ENCODE measurements at regions not wholly inside any gene's neighbourhood (a gene's known extent, or its start where the extent isn't known, plus 50 kb on each side); places are given as distances from the start of the nearest gene placed in this dataset.

DNA sequence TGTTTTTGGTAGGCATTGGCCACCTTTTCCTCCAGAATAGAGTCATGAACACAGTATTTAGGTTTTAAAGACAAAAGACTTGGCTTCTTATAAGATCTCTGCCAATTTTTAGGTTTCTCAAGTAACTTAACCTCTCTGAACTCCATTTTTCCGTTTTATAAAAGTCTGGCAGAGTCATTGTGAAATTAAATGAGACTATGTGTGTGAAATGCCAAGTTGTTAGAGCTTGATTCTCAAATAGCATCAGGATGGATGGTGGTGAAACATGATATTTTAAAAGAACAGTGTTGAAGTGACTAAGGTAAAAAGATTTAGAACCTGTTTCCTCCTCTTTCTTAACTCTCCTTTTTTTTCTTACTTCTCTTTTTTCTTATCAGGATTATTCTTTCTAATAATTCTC is 617.7 kb upstream of the SLITRK1 start:
- TF ChIP-seq, protein P1, sequence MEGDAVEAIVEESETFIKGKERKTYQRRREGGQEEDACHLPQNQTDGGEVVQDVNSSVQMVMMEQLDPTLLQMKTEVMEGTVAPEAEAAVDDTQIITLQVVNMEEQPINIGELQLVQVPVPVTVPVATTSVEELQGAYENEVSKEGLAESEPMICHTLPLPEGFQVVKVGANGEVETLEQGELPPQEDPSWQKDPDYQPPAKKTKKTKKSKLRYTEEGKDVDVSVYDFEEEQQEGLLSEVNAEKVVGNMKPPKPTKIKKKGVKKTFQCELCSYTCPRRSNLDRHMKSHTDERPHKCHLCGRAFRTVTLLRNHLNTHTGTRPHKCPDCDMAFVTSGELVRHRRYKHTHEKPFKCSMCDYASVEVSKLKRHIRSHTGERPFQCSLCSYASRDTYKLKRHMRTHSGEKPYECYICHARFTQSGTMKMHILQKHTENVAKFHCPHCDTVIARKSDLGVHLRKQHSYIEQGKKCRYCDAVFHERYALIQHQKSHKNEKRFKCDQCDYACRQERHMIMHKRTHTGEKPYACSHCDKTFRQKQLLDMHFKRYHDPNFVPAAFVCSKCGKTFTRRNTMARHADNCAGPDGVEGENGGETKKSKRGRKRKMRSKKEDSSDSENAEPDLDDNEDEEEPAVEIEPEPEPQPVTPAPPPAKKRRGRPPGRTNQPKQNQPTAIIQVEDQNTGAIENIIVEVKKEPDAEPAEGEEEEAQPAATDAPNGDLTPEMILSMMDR (IDR thresholded peaks at IDR 0.05; ENCODE audit: low read depth, low read length): no peak
- no peak for TF ChIP-seq EZH2phosphoT487 (IDR thresholded peaks at IDR 0.05; ENCODE audit: low read depth)
